Mesenchymal stem cell (in vitro differentiated cells and primary cell): ENCODE measurements at regions not wholly inside any gene's neighbourhood (a gene's known extent, or its start where the extent isn't known, plus 50 kb on each side); places are given as distances from the start of the nearest gene placed in this dataset.

Source experiments
- DNase-seq: peaks from one replicate; pipeline ENCODE4 v3.0.0-alpha.2; 2013
- H2AFZ ChIP-seq: one replicate; pipeline ENCODE4 v1.6.1; 2013; ENCODE audit warnings: low read depth, mild to moderate bottlenecking, control low read depth, inconsistent platforms, low read length, moderate library complexity
- H2AK5ac ChIP-seq: 2 replicates; pipeline ENCODE4 v1.6.1; 2013; ENCODE audit warnings: low read length, moderate library complexity, mild to moderate bottlenecking, inconsistent platforms; ENCODE audit not compliant: severe bottlenecking
- H2BK120ac ChIP-seq: one replicate; pipeline ENCODE4 v1.6.1; 2013; ENCODE audit warnings: low read depth, mild to moderate bottlenecking, inconsistent platforms, low read length, moderate library complexity
- H2BK12ac ChIP-seq, 2 experiments: one replicate each; pipeline ENCODE4 v1.6.1; 2013; ENCODE audit warnings: inconsistent platforms in 2 of 2, low read length in 2 of 2, mild to moderate bottlenecking in 2 of 2, moderate library complexity in 2 of 2, control low read depth in 1 of 2
- H2BK15ac ChIP-seq: one replicate; pipeline ENCODE4 v1.6.1; 2013; ENCODE audit warnings: mild to moderate bottlenecking, low read depth, inconsistent platforms; ENCODE audit not compliant: poor library complexity, severe bottlenecking
- H2BK5ac ChIP-seq: 2 replicates; pipeline ENCODE4 v1.6.1; 2013; ENCODE audit warnings: low read depth, mild to moderate bottlenecking, low read length, control low read depth, inconsistent platforms; ENCODE audit not compliant: poor library complexity, severe bottlenecking
- H3K14ac ChIP-seq, 2 experiments: one replicate each; pipeline ENCODE4 v1.6.1; 2013; ENCODE audit warnings: inconsistent platforms in 2 of 2, low read length in 2 of 2, control low read depth in 1 of 2, mild to moderate bottlenecking in 1 of 2, moderate library complexity in 1 of 2
- H3K18ac ChIP-seq, 2 experiments: one replicate each; pipeline ENCODE4 v1.6.1; 2013; ENCODE audit warnings: inconsistent platforms in 2 of 2, low read length in 2 of 2, control low read depth in 1 of 2, low read depth in 1 of 2, mild to moderate bottlenecking in 1 of 2
- H3K23ac ChIP-seq, 2 experiments: one replicate each; pipeline ENCODE4 v1.6.1; 2013; ENCODE audit warnings: inconsistent platforms in 2 of 2, low read length in 2 of 2, mild to moderate bottlenecking in 2 of 2, moderate library complexity in 2 of 2, control low read depth in 1 of 2
- H3K27ac ChIP-seq: 2 replicates; pipeline ENCODE4 v1.5.1; 2013; ENCODE audit warnings: mild to moderate bottlenecking, moderate library complexity, low read length, control low read depth, inconsistent platforms; ENCODE audit not compliant: poor library complexity, severe bottlenecking
- H3K27me3 ChIP-seq, 2 experiments: 2 replicates each; pipeline versions ENCODE4 v1.6.1 to v1.7.0; 2013; ENCODE audit warnings: low read length in 2 of 2, mild to moderate bottlenecking in 2 of 2, moderate library complexity in 2 of 2, control low read depth in 1 of 2, inconsistent platforms in 1 of 2; ENCODE audit not compliant: control insufficient read depth in 1 of 2, insufficient read depth in 1 of 2
- H3K36me3 ChIP-seq, 2 experiments: 2 replicates each; pipeline versions ENCODE4 v1.6.1 to v1.7.0; 2013; ENCODE audit warnings: low read length in 2 of 2, control low read depth in 1 of 2, inconsistent platforms in 1 of 2, low read depth in 1 of 2, mild to moderate bottlenecking in 1 of 2; ENCODE audit not compliant: insufficient read depth in 2 of 2, control insufficient read depth in 1 of 2
- H3K4ac ChIP-seq, 2 experiments: one replicate each; pipeline ENCODE4 v1.6.1; 2013; ENCODE audit warnings: inconsistent platforms in 2 of 2, low read length in 2 of 2, mild to moderate bottlenecking in 2 of 2, moderate library complexity in 2 of 2, control low read depth in 1 of 2, low read depth in 1 of 2
- H3K4me1 ChIP-seq: 2 replicates; pipeline ENCODE4 v1.6.1; 2013; ENCODE audit warnings: low read depth, low read length, control low read depth; ENCODE audit not compliant: control insufficient read depth, insufficient read depth
- H3K4me2 ChIP-seq: 2 replicates; pipeline ENCODE4 v1.6.1; 2013; ENCODE audit warnings: low read length, mild to moderate bottlenecking, inconsistent platforms; ENCODE audit not compliant: poor library complexity, severe bottlenecking
- H3K4me3 ChIP-seq, 2 experiments: 2 replicates each; pipeline versions ENCODE4 v1.5.1 to v1.7.0; 2013; ENCODE audit warnings: low read length in 2 of 2, mild to moderate bottlenecking in 2 of 2, control low read depth in 1 of 2, low read depth in 1 of 2; ENCODE audit not compliant: insufficient read depth in 1 of 2
- H3K79me1 ChIP-seq: replicated peaks from 2 replicates; pipeline ENCODE4 v1.6.1; 2013; ENCODE audit warnings: mild to moderate bottlenecking, control low read depth, low read length, inconsistent platforms; ENCODE audit not compliant: poor library complexity, severe bottlenecking
- H3K9ac ChIP-seq: 2 replicates; pipeline ENCODE4 v1.7.0; 2013; ENCODE audit warnings: mild to moderate bottlenecking, low read length, moderate library complexity
- H3K9me3 ChIP-seq: 2 replicates; pipeline ENCODE4 v1.7.0; 2013; ENCODE audit warnings: mild to moderate bottlenecking, low read length; ENCODE audit not compliant: control insufficient read depth
- H4K8ac ChIP-seq: one replicate; pipeline ENCODE4 v1.6.1; 2013; ENCODE audit warnings: inconsistent platforms, mild to moderate bottlenecking, low read length, moderate library complexity
- H4K91ac ChIP-seq: one replicate; pipeline ENCODE4 v1.6.1; 2013; ENCODE audit warnings: mild to moderate bottlenecking, low read length, inconsistent platforms
- WGBS: methylation state at CpG from one replicate; pipeline ENCODE4 v1.1.7; 2013; ENCODE audit warnings: mixed read lengths; 5-methylcytosine and 5-hydroxymethylcytosine counted together

GRCh38 chr12:118541071-118541470 is 164.7 kb downstream of the SUDS3 start:
- Histone ChIP-seq H3K18ac (no peak overlapping the region), H2AK5ac (no peak overlapping the region), H2BK120ac (no peak overlapping the region), H3K4me1 (no peaks in the 10 kb centered on the region), H3K27me3 (no peaks in the 10 kb centered on the region), H3K23ac (no peak overlapping the region), H4K91ac (no peak overlapping the region), H3K9ac (no peak overlapping the region), H2BK15ac (no peak overlapping the region), H3K4me3 (no peak overlapping the region), H2BK5ac (no peak overlapping the region), H3K36me3 (no peaks in the 10 kb centered on the region), H3K27ac (no peak overlapping the region), H3K14ac (no peak overlapping the region), H3K4me2 (no peak overlapping the region), H3K9me3 (peaks cover 3% of the 10 kb centered on the region), H3K79me1 (no peaks in the 10 kb centered on the region), H3K4ac (no peak overlapping the region), H2AFZ (no peak overlapping the region), H2BK12ac (no peak overlapping the region), H4K8ac (no peak overlapping the region)
- WGBS, result 60% methylated on average over 1 of the region's 3 CpGs
- no peak for DNase-seq

- Histone ChIP-seq H3K9me3 (peaks cover 3% of the 10 kb centered on the region), H2BK5ac (no peak overlapping the region), H3K9ac (no peak overlapping the region), H2AK5ac (no peak overlapping the region), H3K4me3 (no peak overlapping the region), H3K14ac (no peak overlapping the region), H3K27me3 (no peaks in the 10 kb centered on the region), H4K91ac (no peak overlapping the region), H3K18ac (no peak overlapping the region), H2BK120ac (no peak overlapping the region), H2BK12ac (no peak overlapping the region), H3K23ac (no peak overlapping the region), H3K4me1 (no peaks in the 10 kb centered on the region), H2BK15ac (no peak overlapping the region), H3K36me3 (no peaks in the 10 kb centered on the region), H3K27ac (no peak overlapping the region), H3K79me1 (no peaks in the 10 kb centered on the region), H3K4ac (no peak overlapping the region), H4K8ac (no peak overlapping the region), H3K4me2 (no peak overlapping the region), H2AFZ (no peak overlapping the region)
- DNase-seq, result no peak
- 88% methylated on average over 5 of the region's 6 CpGs for WGBS
Measured at GRCh38 chr12:118541934-118542333, 165.6 kb downstream of the SUDS3 start.

GRCh38 chr12:118543651-118544050 is 167.3 kb downstream of the SUDS3 start:
- H2AK5ac ChIP-seq, result no peak overlapping the region
- no peak for DNase-seq

GRCh38 chr12:118544569-118544968 is 168.2 kb downstream of the SUDS3 start:
- Histone ChIP-seq H3K27ac (no peak overlapping the region), H3K36me3 (no peaks in the 10 kb centered on the region), H4K8ac (no peak overlapping the region), H3K79me1 (no peaks in the 10 kb centered on the region), H2BK5ac (no peak overlapping the region), H2AFZ (no peak overlapping the region), H3K14ac (no peak overlapping the region), H3K4me1 (no peaks in the 10 kb centered on the region), H4K91ac (no peak overlapping the region), H3K4me3 (no peak overlapping the region), H3K9ac (no peak overlapping the region), H2BK12ac (no peak overlapping the region), H3K18ac (no peak overlapping the region), H3K23ac (no peak overlapping the region), H2AK5ac (no peak overlapping the region), H3K9me3 (peaks cover 3% of the 10 kb centered on the region), H2BK15ac (no peak overlapping the region), H3K27me3 (no peaks in the 10 kb centered on the region), H2BK120ac (no peak overlapping the region), H3K4ac (no peak overlapping the region), H3K4me2 (no peak overlapping the region)
- peak; percentile 45 for DNase-seq
- WGBS, result 40% methylated on average over 1 of the region's 1 CpG

More at GRCh38 chr12:118543651-118544050, 167.3 kb downstream of the SUDS3 start:
- no peak overlapping the region for H3K23ac ChIP-seq
- H3K36me3 ChIP-seq, result no peaks in the 10 kb centered on the region
- H2BK120ac ChIP-seq, result no peak overlapping the region
- no peak overlapping the region for H4K91ac ChIP-seq
- H3K18ac ChIP-seq, result no peak overlapping the region
- H3K27ac ChIP-seq, result no peak overlapping the region
- no peak overlapping the region for H3K4ac ChIP-seq
- no peaks in the 10 kb centered on the region for H3K79me1 ChIP-seq
- H2AFZ ChIP-seq, result no peak overlapping the region
- whole genome bisulfite sequencing, result 77% methylated on average over 3 of the region's 4 CpGs
- H4K8ac ChIP-seq, result no peak overlapping the region
- H3K4me1 ChIP-seq, result no peaks in the 10 kb centered on the region
- H3K9ac ChIP-seq, result no peak overlapping the region
- no peak overlapping the region for H2BK5ac ChIP-seq
- H3K4me2 ChIP-seq, result no peak overlapping the region
- no peak overlapping the region for H3K4me3 ChIP-seq
- no peak overlapping the region for H2BK12ac ChIP-seq
- no peak overlapping the region for H2BK15ac ChIP-seq
- H3K27me3 ChIP-seq, result no peaks in the 10 kb centered on the region
- H3K14ac ChIP-seq, result no peak overlapping the region
- H3K9me3 ChIP-seq, result peaks cover 3% of the 10 kb centered on the region
